GM12878 (cell line): ENCODE measurements at regions not wholly inside any gene's neighbourhood (a gene's known extent, or its start where the extent isn't known, plus 50 kb on each side); places are given as distances from the start of the nearest gene placed in this dataset.

Source experiments
- CBFB ChIP-seq: IDR thresholded peaks from 2 replicates; pipeline ENCODE4 v1.6.1; 2016; ENCODE audit warnings: antibody characterized with exemption, low read depth
- CUX1 ChIP-seq: IDR thresholded peaks from 2 replicates; pipeline ENCODE4 v1.6.1; 2012; ENCODE audit warnings: improper control_type of control experiment, low read depth, low read length; ENCODE audit not compliant: insufficient replicate concordance
- EGR1 ChIP-seq, 2 experiments: IDR thresholded peaks; 1 replicate in 1 of 2; 2 replicates in 1 of 2; pipeline ENCODE4 v1.6.1; 2011 to 2012; ENCODE audit warnings: low read depth in 2 of 2, low read length in 2 of 2, borderline replicate concordance in 1 of 2, mild to moderate bottlenecking in 1 of 2, moderate library complexity in 1 of 2
- MXI1 ChIP-seq: fragments of 150-350 bp; IDR thresholded peaks from 2 replicates; pipeline ENCODE4 v1.6.1; 2011; ENCODE audit warnings: low read depth, mild to moderate bottlenecking, inconsistent platforms, low read length, improper control_type of control experiment
- RELA ChIP-seq: fragments of 450-650 bp; IDR thresholded peaks from 2 replicates; pipeline ENCODE4 v1.8.0; 2014; ENCODE audit warnings: borderline replicate concordance; ENCODE audit not compliant: partially characterized antibody
- TARDBP ChIP-seq: IDR thresholded peaks from 2 replicates; pipeline ENCODE4 v1.6.1; 2016; ENCODE audit warnings: borderline replicate concordance
- ZBTB40 ChIP-seq: fragments of 450-650 bp; IDR thresholded peaks from 2 replicates; pipeline ENCODE4 v1.6.1; 2016; ENCODE audit warnings: mild to moderate bottlenecking, moderate library complexity, borderline replicate concordance

GRCh38 chr11:10365045-10365444 is 60.2 kb downstream of the ADM start (continued):
- TF ChIP-seq ZBTB40 = no peak
- no peak for TF ChIP-seq CUX1
- no peak for TF ChIP-seq CBFB
- TF ChIP-seq TARDBP = no peak
- no peak for TF ChIP-seq RELA
- no peak for TF ChIP-seq MXI1
- TF ChIP-seq EGR1 (IDR thresholded peaks at IDR 0.05; ENCODE audit: borderline replicate concordance in 1 of 2, low read depth in 2 of 2, low read length in 2 of 2) = no peak
